Keratinocyte (primary cell): ENCODE measurements at regions not wholly inside any gene's neighbourhood (a gene's known extent, or its start where the extent isn't known, plus 50 kb on each side); places are given as distances from the start of the nearest gene placed in this dataset.

Source experiments
- DNase-seq: peaks from one replicate; pipeline ENCODE4 v3.0.0-alpha.2; 2011; ENCODE audit warnings: low read depth, missing footprints, low spot score
- FAIRE-seq: peaks from 2 replicates; lab custom pipeline; 2011; peaks lifted over from hg19 to GRCh38; lab: Jason Lieb, UNC
- H2AFZ ChIP-seq: 2 replicates; pipeline ENCODE4 v1.6.0; 2012; ENCODE audit warnings: low read length, control low read depth, inconsistent platforms; ENCODE audit not compliant: control insufficient read depth
- H3K27ac ChIP-seq: 2 replicates; pipeline ENCODE4 v1.5.1; 2011; ENCODE audit warnings: low read length; ENCODE audit not compliant: control insufficient read depth, insufficient read depth
- H3K27me3 ChIP-seq: 3 replicates; pipeline ENCODE4 v1.6.0; 2011; ENCODE audit warnings: low read length; ENCODE audit not compliant: control insufficient read depth, insufficient read depth; ENCODE audit errors: extremely low read depth
- H3K36me3 ChIP-seq, 2 experiments: 2 replicates in 1 of 2; 3 replicates in 1 of 2; pipeline ENCODE4 v1.5.1; 2011; ENCODE audit warnings: low read length in 2 of 2, mild to moderate bottlenecking in 1 of 2; ENCODE audit not compliant: control insufficient read depth in 2 of 2, insufficient read depth in 2 of 2; ENCODE audit errors: extremely low read depth in 1 of 2
- H3K4me1 ChIP-seq: 3 replicates; pipeline ENCODE4 v1.5.1; 2011; ENCODE audit warnings: low read length; ENCODE audit not compliant: control insufficient read depth, insufficient read depth; ENCODE audit errors: extremely low read depth
- H3K4me2 ChIP-seq: 3 replicates; pipeline ENCODE4 v1.6.0; 2011; ENCODE audit warnings: low read depth, low read length; ENCODE audit not compliant: control insufficient read depth, insufficient read depth; ENCODE audit errors: extremely low read depth
- H3K4me3 ChIP-seq, 3 experiments: fragments of 200-600 bp in 1 of 3; sonication (generic) in 1 of 3; 2 replicates in 2 of 3; 3 replicates in 1 of 3; pipeline ENCODE4 v1.5.1; 2011 to 2016; ENCODE audit warnings: low read length in 3 of 3, mild to moderate bottlenecking in 3 of 3, control low read depth in 2 of 3, inconsistent platforms in 1 of 3, low read depth in 1 of 3, mixed read lengths in 1 of 3, mixed run types in 1 of 3, moderate library complexity in 1 of 3; ENCODE audit not compliant: control insufficient read depth in 2 of 3, insufficient read depth in 2 of 3; ENCODE audit errors: extremely low read depth in 1 of 3
- H3K79me2 ChIP-seq: 2 replicates; pipeline ENCODE4 v1.6.0; 2012; ENCODE audit warnings: low read length; ENCODE audit not compliant: control insufficient read depth, insufficient read depth
- H3K9ac ChIP-seq: 3 replicates; pipeline ENCODE4 v1.6.0; 2011; ENCODE audit warnings: low read length; ENCODE audit not compliant: control insufficient read depth, insufficient read depth; ENCODE audit errors: extremely low read depth
- H3K9me1 ChIP-seq: 3 replicates; pipeline ENCODE4 v1.6.0; 2011; ENCODE audit warnings: low read length; ENCODE audit not compliant: control insufficient read depth, insufficient read depth; ENCODE audit errors: extremely low read depth
- H3K9me3 ChIP-seq: 2 replicates; pipeline ENCODE4 v1.5.1; 2012; ENCODE audit warnings: low read depth, low read length; ENCODE audit not compliant: control insufficient read depth
- H4K20me1 ChIP-seq: 3 replicates; pipeline ENCODE4 v1.6.0; 2011; ENCODE audit warnings: low read length; ENCODE audit not compliant: control insufficient read depth, insufficient read depth; ENCODE audit errors: extremely low read depth
- CTCF ChIP-seq, 3 experiments: IDR thresholded peaks in 1 of 3; conservative IDR thresholded peaks in 1 of 3; optimal IDR thresholded peaks in 1 of 3; 2 replicates in 2 of 3; 3 replicates in 1 of 3; pipeline versions ENCODE3 to v1.5.1; 2011; ENCODE audit warnings: low read length in 3 of 3, mild to moderate bottlenecking in 3 of 3, moderate library complexity in 2 of 3, control low read depth in 1 of 3, inconsistent platforms in 1 of 3; ENCODE audit not compliant: insufficient read depth in 2 of 3; ENCODE audit errors: extremely low read depth in 1 of 3
- EZH2 ChIP-seq: IDR thresholded peaks from one replicate; pipeline ENCODE4 v1.6.1; 2012; ENCODE audit warnings: inconsistent platforms, mild to moderate bottlenecking, low read length, moderate library complexity
- dilution Hi-C: fragments of 300-500 bp; cut with MboI; formaldehyde crosslinking; loops from one replicate; pipeline ENCODE4 v1.7.0; 2020; ENCODE audit warnings: low sequenced_read_pairs; ENCODE audit not compliant: extremely low pct_ligation_motif_present

GRCh38 chr13:64438084-64438483, 2792.1 kb downstream of the PCDH9 start:
- no peak overlapping the region for H2AFZ ChIP-seq
- H3K27ac ChIP-seq = no peak overlapping the region
- no peaks in the 10 kb centered on the region for H4K20me1 ChIP-seq
- no peaks in the 10 kb centered on the region for H3K9me1 ChIP-seq
- no peaks in the 10 kb centered on the region for H3K79me2 ChIP-seq
- FAIRE-seq (no peak), DNase-seq (no peak)
- dilution Hi-C loops = no loop called here
- H3K36me3 ChIP-seq = no peaks in the 10 kb centered on the region
- no peak overlapping the region for H3K4me2 ChIP-seq
- H3K9ac ChIP-seq = no peak overlapping the region
- no peaks in the 10 kb centered on the region for H3K27me3 ChIP-seq
- H3K4me1 ChIP-seq = no peaks in the 10 kb centered on the region
- no peak overlapping the region for H3K4me3 ChIP-seq
- TF ChIP-seq CTCF (optimal IDR thresholded peaks at IDR 0.05 in 1 of 3, IDR thresholded peaks at IDR 0.05 in 1 of 3, conservative IDR thresholded peaks at IDR 0.05 in 1 of 3; ENCODE audit: extremely low read depth in 1 of 3, insufficient read depth in 2 of 3, low read length in 3 of 3) = no peak
- TF ChIP-seq EZH2 = no peak
- no peaks in the 10 kb centered on the region for H3K9me3 ChIP-seq

- Histone ChIP-seq H3K27ac (no peak overlapping the region), H3K4me1 (no peaks in the 10 kb centered on the region), H3K9me3 (no peaks in the 10 kb centered on the region), H3K9ac (no peak overlapping the region), H3K27me3 (no peaks in the 10 kb centered on the region), H2AFZ (no peak overlapping the region), H3K4me3 (no peak overlapping the region), H3K4me2 (no peak overlapping the region), H3K9me1 (no peaks in the 10 kb centered on the region), H3K36me3 (no peaks in the 10 kb centered on the region), H3K79me2 (no peaks in the 10 kb centered on the region), H4K20me1 (no peaks in the 10 kb centered on the region)
- FAIRE-seq = no peak
- no peak for TF ChIP-seq CTCF (optimal IDR thresholded peaks at IDR 0.05 in 1 of 3, IDR thresholded peaks at IDR 0.05 in 1 of 3, conservative IDR thresholded peaks at IDR 0.05 in 1 of 3; ENCODE audit: extremely low read depth in 1 of 3, insufficient read depth in 2 of 3, low read length in 3 of 3)
- TF ChIP-seq EZH2 = no peak
- DNase-seq = no peak
- dilution Hi-C loops = no loop called here
Measured at GRCh38 chr13:64429691-64430090, 2800.4 kb downstream of the PCDH9 start.
